GM19324 (cell line): ENCODE measurements at regions not wholly inside any gene's neighbourhood (a gene's known extent, or its start where the extent isn't known, plus 50 kb on each side); places are given as distances from the start of the nearest gene placed in this dataset.

Experiments
- ATAC-seq: cut with Tn5 transposase; IDR thresholded peaks from one replicate; pipeline ENCODE4 v1.9.1; 2021; ENCODE audit warnings: mild to moderate bottlenecking, moderate library complexity; ENCODE audit not compliant: unreplicated experiment, low FRiP score

GRCh38 chr16:87172632-87173031 is 144.6 kb downstream of the C16orf95 start:
- no peak for ATAC-seq

GRCh38 chr16:87173294-87173893 is 143.8 kb downstream of the C16orf95 start:
- no peak for ATAC-seq

GRCh38 chr16:87174061-87174460 is 143.1 kb downstream of the C16orf95 start:
- ATAC-seq, result no peak

GRCh38 chr16:87176735-87177134 is 140.5 kb downstream of the C16orf95 start:
- ATAC-seq, result no peak

- no peak for ATAC-seq
These were observed 139.5 kb downstream of the C16orf95 start for GRCh38 chr16:87177673-87178072.

- ATAC-seq, result no peak
These were observed 138.9 kb downstream of the C16orf95 start for GRCh38 chr16:87178177-87178863.

- ATAC-seq, result no peak
These were observed 138.2 kb downstream of the C16orf95 start for GRCh38 chr16:87178977-87179376.

- ATAC-seq, result no peak
These were observed 137.1 kb downstream of the C16orf95 start for GRCh38 chr16:87180069-87180468.

- no peak for ATAC-seq
These were observed 134.4 kb downstream of the C16orf95 start for GRCh38 chr16:87182759-87183158.

- no peak for ATAC-seq
These were observed 133.5 kb downstream of the C16orf95 start for GRCh38 chr16:87183647-87184046.

- ATAC-seq, result no peak
These were observed 131.9 kb downstream of the C16orf95 start for GRCh38 chr16:87185308-87185707.

- no peak for ATAC-seq
These were observed 131.2 kb downstream of the C16orf95 start for GRCh38 chr16:87185983-87186382.

GRCh38 chr16:87186446-87186845 is 130.7 kb downstream of the C16orf95 start:
- no peak for ATAC-seq

- no peak for ATAC-seq
These were observed 130.2 kb downstream of the C16orf95 start for GRCh38 chr16:87186876-87187533.

GRCh38 chr16:87188104-87188503 is 129.1 kb downstream of the C16orf95 start:
- ATAC-seq, result no peak

GRCh38 chr16:87189426-87189825 is 127.8 kb downstream of the C16orf95 start:
- ATAC-seq, result no peak

GRCh38 chr16:87190288-87191230 is 126.6 kb downstream of the C16orf95 start:
- ATAC-seq, result no peak

- ATAC-seq, result no peak
These were observed 124.6 kb downstream of the C16orf95 start for GRCh38 chr16:87192452-87193073.

GRCh38 chr16:87194172-87194571 is 123.0 kb downstream of the C16orf95 start:
- ATAC-seq, result no peak

GRCh38 chr16:87195161-87195560 is 122.0 kb downstream of the C16orf95 start:
- no peak for ATAC-seq
